Loucy (cell line): ENCODE measurements at regions not wholly inside any gene's neighbourhood (a gene's known extent, or its start where the extent isn't known, plus 50 kb on each side); places are given as distances from the start of the nearest gene placed in this dataset.

Source experiments
- EZH2phosphoT487 ChIP-seq: fragments of 200-600 bp; IDR thresholded peaks from 2 replicates; pipeline ENCODE4 v1.6.1; 2018; ENCODE audit warnings: antibody characterized with exemption, mild to moderate bottlenecking, moderate library complexity, borderline replicate concordance
- TF ChIP-seq, protein P1 (sequence below): fragments of 200-600 bp; sonication (generic); conservative IDR thresholded peaks from 2 replicates; pipeline ENCODE4 v1.5.1; 2014; ENCODE audit warnings: mild to moderate bottlenecking, antibody characterized with exemption, low read length

DNA sequence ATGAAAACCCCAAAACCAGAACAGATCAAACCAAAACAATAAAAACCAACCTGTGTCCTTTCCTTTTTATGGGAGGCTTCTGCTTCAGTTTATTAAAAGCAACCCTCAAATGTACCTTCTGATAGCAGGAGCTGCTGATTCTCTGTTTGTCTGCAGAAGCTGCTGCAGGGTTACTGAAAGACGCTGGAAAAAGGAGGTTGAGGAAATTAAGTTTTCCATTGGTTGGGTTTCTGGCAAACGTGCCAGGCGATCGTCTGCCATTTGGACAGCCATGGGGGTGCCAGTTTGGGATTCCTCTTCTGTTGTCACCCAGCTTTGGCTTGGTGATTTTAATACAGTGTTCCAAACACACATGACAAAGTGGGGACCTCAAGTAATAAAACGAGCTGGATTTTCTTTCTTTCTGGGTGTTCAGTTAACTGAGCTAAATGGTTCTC, 185.4 kb upstream of the ZFHX3 start:
- no peak for TF ChIP-seq EZH2phosphoT487
- TF ChIP-seq, protein P1, sequence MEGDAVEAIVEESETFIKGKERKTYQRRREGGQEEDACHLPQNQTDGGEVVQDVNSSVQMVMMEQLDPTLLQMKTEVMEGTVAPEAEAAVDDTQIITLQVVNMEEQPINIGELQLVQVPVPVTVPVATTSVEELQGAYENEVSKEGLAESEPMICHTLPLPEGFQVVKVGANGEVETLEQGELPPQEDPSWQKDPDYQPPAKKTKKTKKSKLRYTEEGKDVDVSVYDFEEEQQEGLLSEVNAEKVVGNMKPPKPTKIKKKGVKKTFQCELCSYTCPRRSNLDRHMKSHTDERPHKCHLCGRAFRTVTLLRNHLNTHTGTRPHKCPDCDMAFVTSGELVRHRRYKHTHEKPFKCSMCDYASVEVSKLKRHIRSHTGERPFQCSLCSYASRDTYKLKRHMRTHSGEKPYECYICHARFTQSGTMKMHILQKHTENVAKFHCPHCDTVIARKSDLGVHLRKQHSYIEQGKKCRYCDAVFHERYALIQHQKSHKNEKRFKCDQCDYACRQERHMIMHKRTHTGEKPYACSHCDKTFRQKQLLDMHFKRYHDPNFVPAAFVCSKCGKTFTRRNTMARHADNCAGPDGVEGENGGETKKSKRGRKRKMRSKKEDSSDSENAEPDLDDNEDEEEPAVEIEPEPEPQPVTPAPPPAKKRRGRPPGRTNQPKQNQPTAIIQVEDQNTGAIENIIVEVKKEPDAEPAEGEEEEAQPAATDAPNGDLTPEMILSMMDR, result no peak
